ENCODE measurements at regions not wholly inside any gene's neighbourhood (a gene's known extent, or its start where the extent isn't known, plus 50 kb on each side); places are given as distances from the start of the nearest gene placed in this dataset.
"Not testable (repeated sequence)": the region's sequence is repeated elsewhere in the genome, so short reads cannot be mapped to it uniquely, and the experiment has no call there.

- DNase-seq: no peak
Measured at GRCh38 chr12:102726686-102727085, 190.4 kb downstream of the PAH start.

GRCh38 chr12:102722147-102722546 is 194.9 kb downstream of the PAH start:
- no peak for DNase-seq

- DNase-seq: no peak
Measured at GRCh38 chr12:102708108-102708507, 208.9 kb downstream of the PAH start.

- DNase-seq: peak; percentile 6
Measured at GRCh38 chr12:102702447-102703114, 214.5 kb downstream of the PAH start.

GRCh38 chr12:102696045-102696444 is 215.7 kb upstream of the IGF1 start:
- DNase-seq: no peak

- no peak for DNase-seq
Measured at GRCh38 chr12:102694903-102695302, 214.5 kb upstream of the IGF1 start.

GRCh38 chr12:102691773-102692555 is 211.6 kb upstream of the IGF1 start:
- DNase-seq: no peak

GRCh38 chr12:102690253-102690652 is 209.9 kb upstream of the IGF1 start:
- no peak for DNase-seq

GRCh38 chr12:102689701-102690100 is 209.3 kb upstream of the IGF1 start:
- DNase-seq: no peak

GRCh38 chr12:102687523-102687922 is 207.2 kb upstream of the IGF1 start:
- no peak for DNase-seq

- no peak for DNase-seq
Measured at GRCh38 chr12:102685841-102686240, 205.5 kb upstream of the IGF1 start.

GRCh38 chr12:102685172-102685571 is 204.8 kb upstream of the IGF1 start:
- DNase-seq: no peak

- DNase-seq: no peak
Measured at GRCh38 chr12:102682366-102683289, 202.3 kb upstream of the IGF1 start.

- DNase-seq: no peak
Measured at GRCh38 chr12:102681747-102682146, 201.4 kb upstream of the IGF1 start.

- no peak for DNase-seq
Measured at GRCh38 chr12:102681309-102681708, 200.9 kb upstream of the IGF1 start.

- no peak for DNase-seq
Measured at GRCh38 chr12:102680304-102680703, 199.9 kb upstream of the IGF1 start.

- no peak for DNase-seq
Measured at GRCh38 chr12:102676812-102677211, 196.4 kb upstream of the IGF1 start.

GRCh38 chr12:102675672-102676071 is 195.3 kb upstream of the IGF1 start:
- DNase-seq: no peak

- no peak for DNase-seq
Measured at GRCh38 chr12:102673606-102674005, 193.2 kb upstream of the IGF1 start.

- DNase-seq: not testable (repeated sequence)
Measured at GRCh38 chr12:102672212-102672611, 191.8 kb upstream of the IGF1 start.

GRCh38 chr12:102669056-102669455 is 188.7 kb upstream of the IGF1 start:
- DNase-seq: no peak

GRCh38 chr12:102666176-102666575 is 185.8 kb upstream of the IGF1 start:
- not testable (repeated sequence) for DNase-seq

- DNase-seq: no peak
Measured at GRCh38 chr12:102659200-102659911, 179.0 kb upstream of the IGF1 start.
